ENCODE measurements at regions not wholly inside any gene's neighbourhood (a gene's known extent, or its start where the extent isn't known, plus 50 kb on each side); places are given as distances from the start of the nearest gene placed in this dataset.

GRCh38 chr2:21860907-21861306 lies 737.1 kb downstream of the TDRD15 start:
- Histone ChIP-seq H3K9me3 (no peaks in the 10 kb centered on the region), H3K4me3 (no peak overlapping the region), H3K27me3 (no peaks in the 10 kb centered on the region), H3K4me1 (ENCODE audit: insufficient read depth) (no peaks in the 10 kb centered on the region), H3K36me3 (no peaks in the 10 kb centered on the region), H3K27ac (no peak overlapping the region)
- intact Hi-C loops (cut with DNase I) = no loop called here
- 61 to 71% (median 71%) methylated on average over 2 of the region's 2 CpGs for WGBS, 3 donors
- TF ChIP-seq EP300 (IDR thresholded peaks at IDR 0.05) = no peak
- TF ChIP-seq CTCF (IDR thresholded peaks at IDR 0.05) = no peak
- no peak for TF ChIP-seq POLR2A (IDR thresholded peaks at IDR 0.05)
- no peak for DNase-seq

- Histone ChIP-seq H3K9me3 (no peaks in the 10 kb centered on the region), H3K27ac (no peak overlapping the region), H3K27me3 (no peaks in the 10 kb centered on the region), H3K36me3 (no peaks in the 10 kb centered on the region), H3K4me1 (ENCODE audit: insufficient read depth) (no peaks in the 10 kb centered on the region), H3K4me3 (no peak overlapping the region)
- TF ChIP-seq POLR2A (IDR thresholded peaks at IDR 0.05) (no peak), EP300 (IDR thresholded peaks at IDR 0.05) (no peak), CTCF (IDR thresholded peaks at IDR 0.05) (no peak)
- 72 to 83% (median 79%) methylated on average over 1 to 5 of the region's 5 CpGs for WGBS, 3 donors
- no peak for DNase-seq
- intact Hi-C loops (cut with DNase I) = no loop called here
Measured at GRCh38 chr2:21866316-21866715, 742.5 kb downstream of the TDRD15 start.

- Histone ChIP-seq H3K36me3 (no peaks in the 10 kb centered on the region), H3K27me3 (no peaks in the 10 kb centered on the region), H3K4me1 (ENCODE audit: insufficient read depth) (peaks cover 6% of the 10 kb centered on the region), H3K27ac (no peak overlapping the region), H3K4me3 (no peak overlapping the region), H3K9me3 (no peaks in the 10 kb centered on the region)
- DNase-seq = no peak
- intact Hi-C loops (cut with DNase I) = no loop called here
- TF ChIP-seq EP300 (IDR thresholded peaks at IDR 0.05) (no peak), CTCF (IDR thresholded peaks at IDR 0.05) (no peak), POLR2A (IDR thresholded peaks at IDR 0.05) (no peak)
- 85 to 90% (median 86%) methylated on average over 4 of the region's 4 CpGs for WGBS, 3 donors
Measured at GRCh38 chr2:21887881-21888280, 764.1 kb downstream of the TDRD15 start.

GRCh38 chr2:21890041-21890440 lies 766.3 kb downstream of the TDRD15 start:
- DNase-seq = peak in 1 of 5 donors; percentile 55
- H3K4me3 ChIP-seq = no peak overlapping the region
- H3K27ac ChIP-seq = no peak overlapping the region
- no peaks in the 10 kb centered on the region for H3K27me3 ChIP-seq
- WGBS, 3 donors = 68 to 73% (median 68%) methylated on average over 7 of the region's 7 CpGs
- H3K4me1 ChIP-seq (ENCODE audit: insufficient read depth) = peaks cover 6% of the 10 kb centered on the region
- no peaks in the 10 kb centered on the region for H3K36me3 ChIP-seq
- intact Hi-C loops (cut with DNase I) = no loop called here
- no peaks in the 10 kb centered on the region for H3K9me3 ChIP-seq
- TF ChIP-seq CTCF (IDR thresholded peaks at IDR 0.05) (no peak), POLR2A (IDR thresholded peaks at IDR 0.05) (no peak), EP300 (IDR thresholded peaks at IDR 0.05) (no peak)

- H3K9me3 ChIP-seq = no peaks in the 10 kb centered on the region
- H3K27ac ChIP-seq = peak overlapping the region in 1 of 2 donors; percentile 31
- no peaks in the 10 kb centered on the region for H3K36me3 ChIP-seq
- H3K4me3 ChIP-seq = no peak overlapping the region
- WGBS, 3 donors = 58 to 62% (median 61%) methylated on average over 6 of the region's 6 CpGs
- H3K27me3 ChIP-seq = no peaks in the 10 kb centered on the region
- TF ChIP-seq CTCF (IDR thresholded peaks at IDR 0.05) = no peak
- no peak for TF ChIP-seq EP300 (IDR thresholded peaks at IDR 0.05)
- TF ChIP-seq POLR2A (IDR thresholded peaks at IDR 0.05) = no peak
- DNase-seq = no peak
- H3K4me1 ChIP-seq (ENCODE audit: insufficient read depth) = peaks cover 6% of the 10 kb centered on the region
- intact Hi-C loops (cut with DNase I) = no loop called here
Measured at GRCh38 chr2:21890716-21891115, 766.9 kb downstream of the TDRD15 start.

All from ovary (tissue), 7 donors.